ENCODE measurements at regions not wholly inside any gene's neighbourhood (a gene's known extent, or its start where the extent isn't known, plus 50 kb on each side); places are given as distances from the start of the nearest gene placed in this dataset.

DNA sequence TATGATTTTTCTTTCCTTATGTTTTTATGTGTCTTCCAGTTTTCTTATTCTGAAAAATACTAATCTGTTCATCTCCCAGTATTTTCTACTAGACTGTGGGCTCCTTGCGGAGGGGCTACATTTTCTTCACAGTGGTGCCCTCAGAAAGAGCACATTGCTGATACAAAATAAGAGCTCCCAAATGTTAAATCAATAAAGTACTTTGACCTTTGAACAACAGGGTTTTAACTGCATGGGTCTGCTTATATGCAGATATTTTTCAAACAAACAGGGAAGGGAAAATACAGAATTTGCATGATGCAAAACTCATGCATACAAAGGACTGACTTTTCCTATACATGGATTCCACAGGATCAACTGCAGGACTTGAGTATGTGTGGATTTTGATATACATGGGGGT is 79.9 kb upstream of the ACO1 start:
- Histone ChIP-seq H3K27me3 (no peaks in the 10 kb centered on the region), H3K9me3 (no peaks in the 10 kb centered on the region), H3K36me3 (ENCODE audit: low read depth, missing control alignments) (no peaks in the 10 kb centered on the region), H3K27ac (no peak overlapping the region), H3K4me3 (no peak overlapping the region), H3K4me1 (no peaks in the 10 kb centered on the region)
- TF ChIP-seq POLR2A (IDR thresholded peaks at IDR 0.05) (no peak), CTCF (IDR thresholded peaks at IDR 0.05) (no peak)
- 38 to 57% methylated on average over 1 of the region's 1 CpG for WGBS, 2 donors
- intact Hi-C loops (cut with DNase I; ENCODE audit: low total_unique reads), result no loop called here
- no peak for DNase-seq

DNA sequence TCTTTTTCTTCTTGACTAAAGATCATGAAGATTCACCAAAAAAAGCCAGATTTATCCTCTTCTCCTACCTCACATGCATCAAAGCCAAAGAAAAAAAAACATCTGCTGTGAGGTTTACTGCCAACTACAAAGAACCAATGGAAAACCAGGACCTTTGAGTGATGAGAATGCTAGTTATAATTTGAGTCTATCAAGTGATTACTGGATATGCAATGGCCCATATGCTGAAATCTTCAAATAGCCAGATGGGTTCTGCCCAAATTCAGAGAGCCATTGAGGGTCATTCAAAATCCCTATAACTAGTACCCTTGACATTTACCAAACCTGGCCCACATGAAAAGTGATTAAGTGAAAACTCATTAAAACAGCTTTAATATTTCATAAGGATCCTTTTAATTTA is 78.4 kb upstream of the ACO1 start:
- Histone ChIP-seq H3K27me3 (no peaks in the 10 kb centered on the region), H3K27ac (no peak overlapping the region), H3K36me3 (ENCODE audit: low read depth, missing control alignments) (no peaks in the 10 kb centered on the region), H3K4me3 (no peak overlapping the region), H3K4me1 (no peaks in the 10 kb centered on the region), H3K9me3 (no peaks in the 10 kb centered on the region)
- DNase-seq, result no peak
- TF ChIP-seq POLR2A (IDR thresholded peaks at IDR 0.05) (no peak), CTCF (IDR thresholded peaks at IDR 0.05) (no peak)
- intact Hi-C loops (cut with DNase I; ENCODE audit: low total_unique reads), result no loop called here

DNA sequence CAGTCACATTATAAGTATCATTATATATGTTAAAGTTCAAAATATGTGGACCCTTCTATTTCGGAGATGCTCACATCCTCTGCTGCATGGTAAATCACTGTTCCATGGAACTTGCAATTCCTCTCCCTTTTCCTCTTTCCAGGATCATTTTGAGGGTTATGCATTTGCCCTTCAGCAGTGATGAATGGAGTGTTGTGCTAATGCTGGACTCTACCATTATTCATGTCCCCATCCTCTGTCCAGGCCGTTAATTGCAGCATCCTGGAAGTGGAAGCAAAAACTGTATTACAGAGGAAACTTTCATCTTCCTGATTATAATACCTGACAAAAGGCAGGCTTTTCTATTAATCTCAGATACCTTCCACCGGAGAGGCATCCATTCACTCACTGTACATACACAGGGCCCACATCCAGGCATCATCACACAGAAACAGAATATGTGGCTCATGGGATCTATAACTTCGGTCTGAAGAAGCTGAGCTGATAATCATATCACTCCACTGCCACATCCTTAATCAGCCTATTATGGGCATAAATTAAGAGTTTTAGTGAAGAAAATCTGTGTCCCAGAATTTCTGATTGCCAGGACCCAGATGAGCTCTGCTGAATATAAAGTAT is 65.0 kb upstream of the ACO1 start:
- H3K27ac ChIP-seq, result no peak overlapping the region
- WGBS, 2 donors, result 83 to 87% methylated on average over 4 of the region's 4 CpGs
- H3K36me3 ChIP-seq (ENCODE audit: low read depth, missing control alignments), result no peaks in the 10 kb centered on the region
- H3K4me1 ChIP-seq, result no peaks in the 10 kb centered on the region
- intact Hi-C loops (cut with DNase I; ENCODE audit: low total_unique reads), result no loop called here
- no peaks in the 10 kb centered on the region for H3K9me3 ChIP-seq
- no peak overlapping the region for H3K4me3 ChIP-seq
- no peaks in the 10 kb centered on the region for H3K27me3 ChIP-seq
- TF ChIP-seq CTCF (IDR thresholded peaks at IDR 0.05), result no peak
- TF ChIP-seq POLR2A (IDR thresholded peaks at IDR 0.05), result no peak
- DNase-seq, result no peak

DNA sequence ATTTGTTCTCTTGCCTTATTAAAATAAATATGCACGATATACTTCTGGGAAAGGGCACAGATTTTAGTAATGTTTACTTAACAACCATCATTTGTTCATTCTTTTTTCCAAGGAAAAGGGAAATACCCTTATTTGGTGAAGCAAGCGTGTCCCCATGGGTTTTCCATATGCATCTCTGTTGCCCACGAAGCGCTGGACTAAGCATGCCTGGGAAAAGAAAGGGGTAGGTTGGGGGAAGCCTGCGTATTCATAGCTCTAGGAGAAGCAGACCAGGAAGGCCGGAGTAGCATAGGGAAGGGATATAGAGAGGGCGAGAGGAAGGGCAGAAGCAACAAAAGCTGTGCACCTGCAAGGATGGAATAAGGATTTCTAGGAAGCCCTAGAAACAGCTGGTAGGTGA is 61.8 kb upstream of the ACO1 start:
- Histone ChIP-seq H3K36me3 (ENCODE audit: low read depth, missing control alignments) (no peaks in the 10 kb centered on the region), H3K27me3 (no peaks in the 10 kb centered on the region), H3K9me3 (no peaks in the 10 kb centered on the region), H3K4me3 (no peak overlapping the region), H3K4me1 (no peaks in the 10 kb centered on the region), H3K27ac (no peak overlapping the region)
- no peak for DNase-seq
- TF ChIP-seq POLR2A (IDR thresholded peaks at IDR 0.05) (no peak), CTCF (IDR thresholded peaks at IDR 0.05) (no peak)
- WGBS, 2 donors, result 78 to 80% methylated on average over 7 of the region's 7 CpGs
- intact Hi-C loops (cut with DNase I; ENCODE audit: low total_unique reads), result no loop called here

DNA sequence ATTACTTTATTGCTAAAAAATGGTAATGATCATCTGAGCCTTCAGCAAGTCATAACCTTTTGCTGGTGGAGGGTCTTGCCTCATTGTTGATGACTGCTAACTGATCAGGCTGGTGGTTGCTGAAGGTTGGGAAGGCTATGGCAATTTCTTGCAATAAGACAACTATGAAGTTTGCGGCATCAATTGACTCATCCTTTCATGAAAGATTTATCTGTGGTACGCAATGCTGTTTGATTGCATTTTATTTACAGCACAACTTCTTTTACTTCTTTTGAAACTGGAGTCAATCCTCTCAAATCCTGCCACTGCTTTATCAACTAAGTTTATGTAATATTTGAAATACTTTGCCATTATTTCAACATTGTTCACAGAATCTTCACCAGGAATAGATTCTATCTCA is 58.3 kb upstream of the ACO1 start:
- Histone ChIP-seq H3K4me1 (no peaks in the 10 kb centered on the region), H3K27ac (no peak overlapping the region), H3K27me3 (no peaks in the 10 kb centered on the region), H3K36me3 (ENCODE audit: low read depth, missing control alignments) (no peaks in the 10 kb centered on the region), H3K9me3 (no peaks in the 10 kb centered on the region), H3K4me3 (no peak overlapping the region)
- intact Hi-C loops (cut with DNase I; ENCODE audit: low total_unique reads), result no loop called here
- no peak for DNase-seq
- WGBS, 2 donors, result 90 to 100% methylated on average over 2 of the region's 2 CpGs
- TF ChIP-seq CTCF (IDR thresholded peaks at IDR 0.05) (no peak), POLR2A (IDR thresholded peaks at IDR 0.05) (no peak)

All from testis (tissue), 2 donors.